ENCODE measurements at regions not wholly inside any gene's neighbourhood (a gene's known extent, or its start where the extent isn't known, plus 50 kb on each side); places are given as distances from the start of the nearest gene placed in this dataset.

DNA sequence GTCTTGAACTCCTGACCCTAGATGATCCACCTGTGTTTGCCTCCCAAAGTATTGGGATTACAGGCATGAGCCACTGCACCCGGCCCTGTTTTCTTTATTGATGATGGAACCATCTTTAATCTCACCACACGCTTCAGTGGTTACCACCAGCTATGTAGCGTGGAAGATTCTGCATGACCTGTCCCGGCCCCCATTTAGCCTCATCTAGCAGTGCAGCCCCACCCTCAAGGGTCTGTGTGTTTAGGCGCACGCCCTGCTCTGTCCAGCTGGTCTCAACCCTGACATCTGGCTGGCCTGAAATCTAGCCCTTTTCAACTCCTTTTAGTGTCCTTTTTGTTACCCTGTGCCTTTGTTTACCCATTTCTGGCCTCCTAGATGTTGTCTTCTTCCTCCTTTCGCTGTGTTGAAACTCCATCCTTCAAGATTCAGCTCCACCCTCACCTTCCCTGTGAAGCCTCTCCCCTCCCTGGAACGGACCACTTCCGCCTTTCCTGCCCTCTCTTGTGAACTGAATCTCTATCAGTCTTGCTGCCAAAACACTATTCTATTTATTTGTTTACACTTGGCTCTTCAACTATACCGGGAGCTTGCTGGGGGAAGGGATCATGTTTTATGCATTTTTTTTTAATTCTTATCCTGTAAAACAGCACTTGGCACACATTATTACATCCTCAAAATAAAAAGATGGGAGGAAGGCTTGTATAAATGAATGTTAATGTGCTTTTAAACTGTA lies 101.0 kb upstream of the MTHFD1L start:
- no peak for ATAC-seq
- no peak for TF ChIP-seq PPARA (CRISPR knock-in tag; IDR thresholded peaks at IDR 0.05; ENCODE audit: borderline replicate concordance)
- TF ChIP-seq, protein P1, sequence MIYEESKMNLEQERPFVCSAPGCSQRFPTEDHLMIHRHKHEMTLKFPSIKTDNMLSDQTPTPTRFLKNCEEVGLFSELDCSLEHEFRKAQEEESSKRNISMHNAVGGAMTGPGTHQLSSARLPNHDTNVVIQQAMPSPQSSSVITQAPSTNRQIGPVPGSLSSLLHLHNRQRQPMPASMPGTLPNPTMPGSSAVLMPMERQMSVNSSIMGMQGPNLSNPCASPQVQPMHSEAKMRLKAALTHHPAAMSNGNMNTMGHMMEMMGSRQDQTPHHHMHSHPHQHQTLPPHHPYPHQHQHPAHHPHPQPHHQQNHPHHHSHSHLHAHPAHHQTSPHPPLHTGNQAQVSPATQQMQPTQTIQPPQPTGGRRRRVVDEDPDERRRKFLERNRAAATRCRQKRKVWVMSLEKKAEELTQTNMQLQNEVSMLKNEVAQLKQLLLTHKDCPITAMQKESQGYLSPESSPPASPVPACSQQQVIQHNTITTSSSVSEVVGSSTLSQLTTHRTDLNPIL (CRISPR knock-in tag; IDR thresholded peaks at IDR 0.05; ENCODE audit: low read depth) = no peak
- TF ChIP-seq TCF4 (CRISPR knock-in tag; IDR thresholded peaks at IDR 0.05; ENCODE audit: borderline replicate concordance) = no peak
- TF ChIP-seq, protein P2, sequence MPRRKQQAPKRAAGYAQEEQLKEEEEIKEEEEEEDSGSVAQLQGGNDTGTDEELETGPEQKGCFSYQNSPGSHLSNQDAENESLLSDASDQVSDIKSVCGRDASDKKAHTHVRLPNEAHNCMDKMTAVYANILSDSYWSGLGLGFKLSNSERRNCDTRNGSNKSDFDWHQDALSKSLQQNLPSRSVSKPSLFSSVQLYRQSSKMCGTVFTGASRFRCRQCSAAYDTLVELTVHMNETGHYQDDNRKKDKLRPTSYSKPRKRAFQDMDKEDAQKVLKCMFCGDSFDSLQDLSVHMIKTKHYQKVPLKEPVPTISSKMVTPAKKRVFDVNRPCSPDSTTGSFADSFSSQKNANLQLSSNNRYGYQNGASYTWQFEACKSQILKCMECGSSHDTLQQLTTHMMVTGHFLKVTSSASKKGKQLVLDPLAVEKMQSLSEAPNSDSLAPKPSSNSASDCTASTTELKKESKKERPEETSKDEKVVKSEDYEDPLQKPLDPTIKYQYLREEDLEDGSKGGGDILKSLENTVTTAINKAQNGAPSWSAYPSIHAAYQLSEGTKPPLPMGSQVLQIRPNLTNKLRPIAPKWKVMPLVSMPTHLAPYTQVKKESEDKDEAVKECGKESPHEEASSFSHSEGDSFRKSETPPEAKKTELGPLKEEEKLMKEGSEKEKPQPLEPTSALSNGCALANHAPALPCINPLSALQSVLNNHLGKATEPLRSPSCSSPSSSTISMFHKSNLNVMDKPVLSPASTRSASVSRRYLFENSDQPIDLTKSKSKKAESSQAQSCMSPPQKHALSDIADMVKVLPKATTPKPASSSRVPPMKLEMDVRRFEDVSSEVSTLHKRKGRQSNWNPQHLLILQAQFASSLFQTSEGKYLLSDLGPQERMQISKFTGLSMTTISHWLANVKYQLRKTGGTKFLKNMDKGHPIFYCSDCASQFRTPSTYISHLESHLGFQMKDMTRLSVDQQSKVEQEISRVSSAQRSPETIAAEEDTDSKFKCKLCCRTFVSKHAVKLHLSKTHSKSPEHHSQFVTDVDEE (CRISPR knock-in tag; IDR thresholded peaks at IDR 0.05) = no peak
- no peak for TF ChIP-seq ZNF70 (CRISPR knock-in tag; IDR thresholded peaks at IDR 0.05)
- TF ChIP-seq, protein P3, sequence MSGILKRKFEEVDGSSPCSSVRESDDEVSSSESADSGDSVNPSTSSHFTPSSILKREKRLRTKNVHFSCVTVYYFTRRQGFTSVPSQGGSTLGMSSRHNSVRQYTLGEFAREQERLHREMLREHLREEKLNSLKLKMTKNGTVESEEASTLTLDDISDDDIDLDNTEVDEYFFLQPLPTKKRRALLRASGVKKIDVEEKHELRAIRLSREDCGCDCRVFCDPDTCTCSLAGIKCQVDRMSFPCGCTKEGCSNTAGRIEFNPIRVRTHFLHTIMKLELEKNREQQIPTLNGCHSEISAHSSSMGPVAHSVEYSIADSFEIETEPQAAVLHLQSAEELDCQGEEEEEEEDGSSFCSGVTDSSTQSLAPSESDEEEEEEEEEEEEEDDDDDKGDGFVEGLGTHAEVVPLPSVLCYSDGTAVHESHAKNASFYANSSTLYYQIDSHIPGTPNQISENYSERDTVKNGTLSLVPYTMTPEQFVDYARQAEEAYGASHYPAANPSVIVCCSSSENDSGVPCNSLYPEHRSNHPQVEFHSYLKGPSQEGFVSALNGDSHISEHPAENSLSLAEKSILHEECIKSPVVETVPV (CRISPR knock-in tag; IDR thresholded peaks at IDR 0.05) = no peak
- no peak for TF ChIP-seq ARNTL (CRISPR knock-in tag; IDR thresholded peaks at IDR 0.05; ENCODE audit: borderline replicate concordance, low read depth)
- TF ChIP-seq, protein P4, sequence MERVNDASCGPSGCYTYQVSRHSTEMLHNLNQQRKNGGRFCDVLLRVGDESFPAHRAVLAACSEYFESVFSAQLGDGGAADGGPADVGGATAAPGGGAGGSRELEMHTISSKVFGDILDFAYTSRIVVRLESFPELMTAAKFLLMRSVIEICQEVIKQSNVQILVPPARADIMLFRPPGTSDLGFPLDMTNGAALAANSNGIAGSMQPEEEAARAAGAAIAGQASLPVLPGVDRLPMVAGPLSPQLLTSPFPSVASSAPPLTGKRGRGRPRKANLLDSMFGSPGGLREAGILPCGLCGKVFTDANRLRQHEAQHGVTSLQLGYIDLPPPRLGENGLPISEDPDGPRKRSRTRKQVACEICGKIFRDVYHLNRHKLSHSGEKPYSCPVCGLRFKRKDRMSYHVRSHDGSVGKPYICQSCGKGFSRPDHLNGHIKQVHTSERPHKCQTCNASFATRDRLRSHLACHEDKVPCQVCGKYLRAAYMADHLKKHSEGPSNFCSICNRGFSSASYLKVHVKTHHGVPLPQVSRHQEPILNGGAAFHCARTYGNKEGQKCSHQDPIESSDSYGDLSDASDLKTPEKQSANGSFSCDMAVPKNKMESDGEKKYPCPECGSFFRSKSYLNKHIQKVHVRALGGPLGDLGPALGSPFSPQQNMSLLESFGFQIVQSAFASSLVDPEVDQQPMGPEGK (CRISPR knock-in tag; IDR thresholded peaks at IDR 0.05; ENCODE audit: borderline replicate concordance) = no peak
- no peak for TF ChIP-seq ZC3H10 (CRISPR knock-in tag; IDR thresholded peaks at IDR 0.05)
- TF ChIP-seq ESRRG (CRISPR knock-in tag; IDR thresholded peaks at IDR 0.05) = no peak
- no peak for TF ChIP-seq GLIS3 (CRISPR knock-in tag; IDR thresholded peaks at IDR 0.05)
- TF ChIP-seq TOX (CRISPR knock-in tag; IDR thresholded peaks at IDR 0.05; ENCODE audit: borderline replicate concordance) = no peak
- no peak for TF ChIP-seq ZNF8 (CRISPR knock-in tag; IDR thresholded peaks at IDR 0.05)
- TF ChIP-seq ZFP30 (CRISPR knock-in tag; IDR thresholded peaks at IDR 0.05) = no peak
- no peak for TF ChIP-seq OSR1 (CRISPR knock-in tag; IDR thresholded peaks at IDR 0.05)
- TF ChIP-seq ZNF565 (CRISPR knock-in tag; conservative IDR thresholded peaks at IDR 0.05; ENCODE audit: low read depth) = no peak
- no peak for TF ChIP-seq RARB (CRISPR knock-in tag; IDR thresholded peaks at IDR 0.05)
- no peak for TF ChIP-seq ISL1 (CRISPR knock-in tag; IDR thresholded peaks at IDR 0.05)
- TF ChIP-seq BACH2 (CRISPR knock-in tag; IDR thresholded peaks at IDR 0.05; ENCODE audit: borderline replicate concordance) = no peak

DNA sequence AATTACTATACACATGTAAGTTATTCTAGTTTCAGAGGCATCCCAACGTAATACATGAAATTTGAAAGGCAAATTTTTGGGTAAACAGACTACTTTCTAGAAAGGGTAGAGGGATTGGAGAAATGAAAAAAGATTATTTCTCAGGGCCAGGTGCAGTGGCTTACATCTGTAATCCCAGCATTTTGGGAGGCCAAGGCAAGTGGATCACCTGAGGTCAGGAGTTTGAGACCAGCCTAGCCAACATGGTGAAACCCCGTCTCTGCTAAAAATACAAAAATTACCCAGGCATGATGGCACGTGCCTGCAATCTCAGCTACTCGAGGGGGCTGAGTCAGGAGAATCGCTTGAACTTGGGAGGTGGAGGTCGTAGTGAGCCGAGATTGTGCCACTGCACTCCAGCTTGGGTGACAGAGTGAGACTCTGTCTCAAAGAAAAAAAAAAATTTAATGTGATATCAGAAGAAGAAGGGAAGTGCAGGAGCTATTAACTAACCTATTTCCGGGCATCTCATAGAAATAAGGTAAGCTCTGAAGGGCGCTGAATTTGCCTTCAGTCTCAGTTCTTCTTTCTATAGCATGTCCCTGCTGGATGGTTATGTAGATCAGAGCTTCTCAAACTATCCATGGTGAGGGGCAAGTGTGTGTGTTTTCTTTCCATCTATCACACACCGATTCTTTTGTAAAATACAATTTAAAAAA lies 100.3 kb upstream of the MTHFD1L start:
- ATAC-seq = no peak
- TF ChIP-seq ZFP30 (CRISPR knock-in tag; IDR thresholded peaks at IDR 0.05) (no peak), ZC3H10 (CRISPR knock-in tag; IDR thresholded peaks at IDR 0.05) (no peak), ESRRG (CRISPR knock-in tag; IDR thresholded peaks at IDR 0.05) (no peak), PPARA (CRISPR knock-in tag; IDR thresholded peaks at IDR 0.05; ENCODE audit: borderline replicate concordance) (no peak)
- TF ChIP-seq, protein P3 (CRISPR knock-in tag; IDR thresholded peaks at IDR 0.05) = no peak
- TF ChIP-seq, protein P4 (CRISPR knock-in tag; IDR thresholded peaks at IDR 0.05; ENCODE audit: borderline replicate concordance) = no peak
- TF ChIP-seq, protein P5, sequence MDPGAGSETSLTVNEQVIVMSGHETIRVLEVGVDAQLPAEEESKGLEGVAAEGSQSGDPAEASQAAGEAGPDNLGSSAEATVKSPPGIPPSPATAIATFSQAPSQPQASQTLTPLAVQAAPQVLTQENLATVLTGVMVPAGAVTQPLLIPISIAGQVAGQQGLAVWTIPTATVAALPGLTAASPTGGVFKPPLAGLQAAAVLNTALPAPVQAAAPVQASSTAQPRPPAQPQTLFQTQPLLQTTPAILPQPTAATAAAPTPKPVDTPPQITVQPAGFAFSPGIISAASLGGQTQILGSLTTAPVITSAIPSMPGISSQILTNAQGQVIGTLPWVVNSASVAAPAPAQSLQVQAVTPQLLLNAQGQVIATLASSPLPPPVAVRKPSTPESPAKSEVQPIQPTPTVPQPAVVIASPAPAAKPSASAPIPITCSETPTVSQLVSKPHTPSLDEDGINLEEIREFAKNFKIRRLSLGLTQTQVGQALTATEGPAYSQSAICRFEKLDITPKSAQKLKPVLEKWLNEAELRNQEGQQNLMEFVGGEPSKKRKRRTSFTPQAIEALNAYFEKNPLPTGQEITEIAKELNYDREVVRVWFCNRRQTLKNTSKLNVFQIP (CRISPR knock-in tag; IDR thresholded peaks at IDR 0.05; ENCODE audit: borderline replicate concordance, low read depth) = no peak
- TF ChIP-seq, protein P1 (CRISPR knock-in tag; IDR thresholded peaks at IDR 0.05; ENCODE audit: low read depth) = no peak

Measured in SK-N-SH treated with all-trans-retinoic acid at 6 μM for 48 hours (cell line).